ENCODE measurements at regions not wholly inside any gene's neighbourhood (a gene's known extent, or its start where the extent isn't known, plus 50 kb on each side); places are given as distances from the start of the nearest gene placed in this dataset.

- no peaks in the 10 kb centered on the region for H3K36me3 ChIP-seq
- TF ChIP-seq, protein P1, sequence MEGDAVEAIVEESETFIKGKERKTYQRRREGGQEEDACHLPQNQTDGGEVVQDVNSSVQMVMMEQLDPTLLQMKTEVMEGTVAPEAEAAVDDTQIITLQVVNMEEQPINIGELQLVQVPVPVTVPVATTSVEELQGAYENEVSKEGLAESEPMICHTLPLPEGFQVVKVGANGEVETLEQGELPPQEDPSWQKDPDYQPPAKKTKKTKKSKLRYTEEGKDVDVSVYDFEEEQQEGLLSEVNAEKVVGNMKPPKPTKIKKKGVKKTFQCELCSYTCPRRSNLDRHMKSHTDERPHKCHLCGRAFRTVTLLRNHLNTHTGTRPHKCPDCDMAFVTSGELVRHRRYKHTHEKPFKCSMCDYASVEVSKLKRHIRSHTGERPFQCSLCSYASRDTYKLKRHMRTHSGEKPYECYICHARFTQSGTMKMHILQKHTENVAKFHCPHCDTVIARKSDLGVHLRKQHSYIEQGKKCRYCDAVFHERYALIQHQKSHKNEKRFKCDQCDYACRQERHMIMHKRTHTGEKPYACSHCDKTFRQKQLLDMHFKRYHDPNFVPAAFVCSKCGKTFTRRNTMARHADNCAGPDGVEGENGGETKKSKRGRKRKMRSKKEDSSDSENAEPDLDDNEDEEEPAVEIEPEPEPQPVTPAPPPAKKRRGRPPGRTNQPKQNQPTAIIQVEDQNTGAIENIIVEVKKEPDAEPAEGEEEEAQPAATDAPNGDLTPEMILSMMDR (IDR thresholded peaks at IDR 0.05; ENCODE audit: borderline replicate concordance): no peak
- H3K27me3 ChIP-seq (ENCODE audit: low read depth): no peaks in the 10 kb centered on the region
- DNase-seq: no peak
- peaks cover 12% of the 10 kb centered on the region for H3K9me3 ChIP-seq (replicated peaks)
- H3K4me3 ChIP-seq: no peak overlapping the region
- intact Hi-C loops (cut with micrococcal nuclease): no loop called here
- peaks cover 5% of the 10 kb centered on the region for H3K4me1 ChIP-seq
- H3K27ac ChIP-seq (replicated peaks): no peak overlapping the region
Observed at GRCh38 chr2:128813352-128814034, 494.8 kb upstream of the HS6ST1 start.

GRCh38 chr2:128815248-128815647, 496.6 kb upstream of the HS6ST1 start:
- TF ChIP-seq, protein P1 (IDR thresholded peaks at IDR 0.05; ENCODE audit: borderline replicate concordance): no peak
- no peak for DNase-seq
- Histone ChIP-seq H3K4me1 (no peaks in the 10 kb centered on the region), H3K27me3 (ENCODE audit: low read depth) (no peaks in the 10 kb centered on the region), H3K4me3 (no peak overlapping the region), H3K36me3 (no peaks in the 10 kb centered on the region), H3K9me3 (replicated peaks) (peaks cover 5% of the 10 kb centered on the region), H3K27ac (replicated peaks) (no peak overlapping the region)
- intact Hi-C loops (cut with micrococcal nuclease): no loop called here

- intact Hi-C loops (cut with micrococcal nuclease): no loop called here
- TF ChIP-seq, protein P1 (IDR thresholded peaks at IDR 0.05; ENCODE audit: borderline replicate concordance): no peak
- Histone ChIP-seq H3K4me1 (no peaks in the 10 kb centered on the region), H3K4me3 (no peak overlapping the region), H3K36me3 (no peaks in the 10 kb centered on the region), H3K27me3 (ENCODE audit: low read depth) (peaks cover 13% of the 10 kb centered on the region), H3K27ac (replicated peaks) (no peak overlapping the region), H3K9me3 (replicated peaks) (no peaks in the 10 kb centered on the region)
- DNase-seq: no peak
Observed at GRCh38 chr2:128817171-128817570, 498.5 kb upstream of the HS6ST1 start.

GRCh38 chr2:128817813-128818212, 499.1 kb upstream of the HS6ST1 start:
- Histone ChIP-seq H3K27me3 (ENCODE audit: low read depth) (peaks cover 16% of the 10 kb centered on the region), H3K4me1 (no peaks in the 10 kb centered on the region), H3K36me3 (no peaks in the 10 kb centered on the region), H3K9me3 (replicated peaks) (no peaks in the 10 kb centered on the region), H3K27ac (replicated peaks) (no peak overlapping the region), H3K4me3 (no peak overlapping the region)
- DNase-seq: no peak
- intact Hi-C loops (cut with micrococcal nuclease): no loop called here
- TF ChIP-seq, protein P1 (IDR thresholded peaks at IDR 0.05; ENCODE audit: borderline replicate concordance): no peak

DNA sequence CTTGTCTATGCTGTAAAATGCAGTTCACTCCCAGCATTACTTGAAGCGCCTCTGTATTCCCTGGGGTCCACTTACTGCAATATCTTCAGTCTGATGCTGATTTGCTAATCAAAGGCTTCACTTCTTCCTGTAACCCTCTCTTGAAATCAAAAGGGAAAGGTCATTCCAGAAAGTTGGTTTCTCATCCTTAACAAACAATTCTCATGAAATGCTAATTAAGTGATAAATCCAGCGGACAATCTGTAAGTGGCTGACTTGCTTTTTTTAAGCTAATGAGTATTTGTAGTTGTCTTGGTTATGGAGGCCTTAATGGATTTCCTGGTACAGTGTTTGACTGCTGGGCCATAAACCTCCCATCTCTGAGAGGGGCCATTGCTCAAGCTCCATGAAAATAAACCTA, 499.6 kb upstream of the HS6ST1 start:
- intact Hi-C loops (cut with micrococcal nuclease): no loop called here
- Histone ChIP-seq H3K36me3 (no peaks in the 10 kb centered on the region), H3K4me3 (no peak overlapping the region), H3K27ac (replicated peaks) (no peak overlapping the region), H3K9me3 (replicated peaks) (no peaks in the 10 kb centered on the region), H3K27me3 (ENCODE audit: low read depth) (peaks cover 16% of the 10 kb centered on the region), H3K4me1 (no peaks in the 10 kb centered on the region)
- DNase-seq: no peak
- TF ChIP-seq, protein P1 (IDR thresholded peaks at IDR 0.05; ENCODE audit: borderline replicate concordance): no peak

Data from left ventricle myocardium inferior (tissue), 1 donor.